ENCODE measurements at regions not wholly inside any gene's neighbourhood (a gene's known extent, or its start where the extent isn't known, plus 50 kb on each side); places are given as distances from the start of the nearest gene placed in this dataset.

GRCh38 chr1:173128742-173129141 is 78.0 kb upstream of the TNFSF18 start:
- no peak for DNase-seq (ENCODE audit: low spot score)

GRCh38 chr1:173127369-173128307 is 76.9 kb upstream of the TNFSF18 start:
- DNase-seq (ENCODE audit: low spot score) = no peak

GRCh38 chr1:173126421-173126820 is 75.7 kb upstream of the TNFSF18 start:
- no peak for DNase-seq (ENCODE audit: low spot score)

GRCh38 chr1:173122958-173123852 is 72.5 kb upstream of the TNFSF18 start:
- peak; percentile 46 for DNase-seq (ENCODE audit: low spot score)

- DNase-seq (ENCODE audit: low spot score) = no peak
These were observed 71.7 kb upstream of the TNFSF18 start for GRCh38 chr1:173122344-173122935.

GRCh38 chr1:173118404-173118803 is 67.7 kb upstream of the TNFSF18 start:
- no peak for DNase-seq (ENCODE audit: low spot score)

- DNase-seq (ENCODE audit: low spot score) = no peak
These were observed 67.0 kb upstream of the TNFSF18 start for GRCh38 chr1:173117761-173118160.

GRCh38 chr1:173117108-173117633 is 66.4 kb upstream of the TNFSF18 start:
- no peak for DNase-seq (ENCODE audit: low spot score)

GRCh38 chr1:173114346-173114745 is 63.6 kb upstream of the TNFSF18 start:
- no peak for DNase-seq (ENCODE audit: low spot score)

- DNase-seq (ENCODE audit: low spot score) = no peak
These were observed 62.4 kb upstream of the TNFSF18 start for GRCh38 chr1:173113015-173113741.

- DNase-seq (ENCODE audit: low spot score) = peak; percentile 53
These were observed 61.4 kb upstream of the TNFSF18 start for GRCh38 chr1:173112129-173112528.

- DNase-seq (ENCODE audit: low spot score) = no peak
These were observed 57.0 kb upstream of the TNFSF18 start for GRCh38 chr1:173107696-173108095.

GRCh38 chr1:173103006-173103405 is 52.3 kb upstream of the TNFSF18 start:
- no peak for DNase-seq (ENCODE audit: low spot score)

- no peak for DNase-seq (ENCODE audit: low spot score)
These were observed 50.8 kb upstream of the TNFSF18 start for GRCh38 chr1:173101589-173101988.

- DNase-seq (ENCODE audit: low spot score) = no peak
These were observed 49.9 kb upstream of the TNFSF18 start for GRCh38 chr1:173100476-173101107.
